ENCODE measurements at regions not wholly inside any gene's neighbourhood (a gene's known extent, or its start where the extent isn't known, plus 50 kb on each side); places are given as distances from the start of the nearest gene placed in this dataset.

DNA sequence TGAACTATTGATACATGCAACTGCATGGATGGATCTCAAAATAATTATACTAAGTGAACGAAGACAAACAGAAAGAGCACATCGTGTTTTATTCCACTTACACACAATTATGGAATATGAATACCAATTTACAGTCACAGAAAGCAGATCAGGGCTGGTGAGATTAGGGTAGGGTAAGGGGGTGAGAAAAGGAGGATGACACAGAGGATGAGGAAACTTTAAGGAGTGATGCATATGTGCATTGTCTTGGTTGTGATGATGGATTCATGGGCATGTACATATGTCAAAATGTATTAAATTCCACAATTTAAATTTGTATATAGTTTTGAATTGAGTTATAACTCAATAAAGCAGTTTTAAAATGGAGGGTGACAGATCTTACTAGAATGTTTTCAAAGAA lies 548.9 kb downstream of the PYDC2 start:
- TF ChIP-seq, protein P1, sequence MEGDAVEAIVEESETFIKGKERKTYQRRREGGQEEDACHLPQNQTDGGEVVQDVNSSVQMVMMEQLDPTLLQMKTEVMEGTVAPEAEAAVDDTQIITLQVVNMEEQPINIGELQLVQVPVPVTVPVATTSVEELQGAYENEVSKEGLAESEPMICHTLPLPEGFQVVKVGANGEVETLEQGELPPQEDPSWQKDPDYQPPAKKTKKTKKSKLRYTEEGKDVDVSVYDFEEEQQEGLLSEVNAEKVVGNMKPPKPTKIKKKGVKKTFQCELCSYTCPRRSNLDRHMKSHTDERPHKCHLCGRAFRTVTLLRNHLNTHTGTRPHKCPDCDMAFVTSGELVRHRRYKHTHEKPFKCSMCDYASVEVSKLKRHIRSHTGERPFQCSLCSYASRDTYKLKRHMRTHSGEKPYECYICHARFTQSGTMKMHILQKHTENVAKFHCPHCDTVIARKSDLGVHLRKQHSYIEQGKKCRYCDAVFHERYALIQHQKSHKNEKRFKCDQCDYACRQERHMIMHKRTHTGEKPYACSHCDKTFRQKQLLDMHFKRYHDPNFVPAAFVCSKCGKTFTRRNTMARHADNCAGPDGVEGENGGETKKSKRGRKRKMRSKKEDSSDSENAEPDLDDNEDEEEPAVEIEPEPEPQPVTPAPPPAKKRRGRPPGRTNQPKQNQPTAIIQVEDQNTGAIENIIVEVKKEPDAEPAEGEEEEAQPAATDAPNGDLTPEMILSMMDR (IDR thresholded peaks at IDR 0.05): no peak
- no peak for TF ChIP-seq POLR2A (IDR thresholded peaks at IDR 0.05)
- no peak for TF ChIP-seq POLR2AphosphoS5 (IDR thresholded peaks at IDR 0.05)
- no peak for TF ChIP-seq EP300 (IDR thresholded peaks at IDR 0.05)

Data from stomach (tissue), 4 donors.